Body of pancreas (tissue), 4 donors: ENCODE measurements at regions not wholly inside any gene's neighbourhood (a gene's known extent, or its start where the extent isn't known, plus 50 kb on each side); places are given as distances from the start of the nearest gene placed in this dataset.
"Not testable (repeated sequence)": the region's sequence is repeated elsewhere in the genome, so short reads cannot be mapped to it uniquely, and the experiment has no call there.

ENCODE experiments used
- ATAC-seq: fragments of 150-250 bp; one replicate; pipeline ENCODE4 v1.9.1; 2016
- DNase-seq, 4 donors: peaks; one replicate each; pipeline ENCODE4 v3.0.0-alpha.2; 2019
- H3K27ac ChIP-seq, 4 donors: fragments of 200-600 bp; sonication (generic); 1 replicate in 3 of 4; 2 replicates in 1 of 4; pipeline versions ENCODE4 v1.5.1 to v1.6.1; 2016 to 2019; ENCODE audit warnings: mild to moderate bottlenecking in 1 of 4, mixed read lengths in 1 of 4, moderate library complexity in 1 of 4
- H3K27me3 ChIP-seq, 2 donors: fragments of 200-600 bp; sonication (generic); one replicate each; pipeline ENCODE4 v1.6.0; 2016; ENCODE audit warnings: mild to moderate bottlenecking in 1 of 2
- H3K36me3 ChIP-seq, 2 donors: fragments of 200-600 bp; sonication (generic); replicated peaks in 1 of 2; 2 replicates each; pipeline ENCODE4 v1.5.1; 2016; ENCODE audit warnings: low read depth in 2 of 2; ENCODE audit not compliant: insufficient read depth in 1 of 2
- H3K4me1 ChIP-seq: fragments of 200-600 bp; sonication (generic); one replicate; pipeline ENCODE4 v1.6.0; 2016
- H3K4me3 ChIP-seq, 2 donors: fragments of 200-600 bp; sonication (generic); 1 replicate in 1 of 2; 2 replicates in 1 of 2; pipeline ENCODE4 v1.5.1; 2016 to 2019
- H3K9me3 ChIP-seq, 3 donors: fragments of 200-600 bp; sonication (generic); 1 replicate in 2 of 3; 2 replicates in 1 of 3; pipeline ENCODE4 v1.5.1; 2016
- POLR2A ChIP-seq, 3 donors: fragments of 450-650 bp; IDR thresholded peaks; one replicate each; pipeline ENCODE4 v1.6.1; 2016; ENCODE audit warnings: antibody characterized with exemption in 3 of 3, mild to moderate bottlenecking in 2 of 3
- WGBS, 2 donors: methylation state at CpG; one replicate each; pipeline ENCODE4 v1.1.5; 2017; 5-methylcytosine and 5-hydroxymethylcytosine counted together
- intact Hi-C: fragments of 100-400 bp; cut with DNase I; formaldehyde crosslinking; loops from one replicate; pipeline ENCODE4 v1.15.1; 2023
- TF ChIP-seq, protein P1 (sequence below), 7 experiments: fragments of 450-650 bp in 4 of 7; fragments of 200-600 bp in 3 of 7; sonication (generic) in 3 of 7; IDR thresholded peaks; one replicate each; pipeline ENCODE4 v1.5.1; 2016 to 2019; ENCODE audit warnings: antibody characterized with exemption in 7 of 7

GRCh38 chr7:28329661-28330363, 82.5 kb upstream of the CREB5 start:
- WGBS, 2 donors, result 26 to 33% methylated on average over 6 of the region's 6 CpGs
- TF ChIP-seq POLR2A (IDR thresholded peaks at IDR 0.05), result no peak
- TF ChIP-seq, protein P1, sequence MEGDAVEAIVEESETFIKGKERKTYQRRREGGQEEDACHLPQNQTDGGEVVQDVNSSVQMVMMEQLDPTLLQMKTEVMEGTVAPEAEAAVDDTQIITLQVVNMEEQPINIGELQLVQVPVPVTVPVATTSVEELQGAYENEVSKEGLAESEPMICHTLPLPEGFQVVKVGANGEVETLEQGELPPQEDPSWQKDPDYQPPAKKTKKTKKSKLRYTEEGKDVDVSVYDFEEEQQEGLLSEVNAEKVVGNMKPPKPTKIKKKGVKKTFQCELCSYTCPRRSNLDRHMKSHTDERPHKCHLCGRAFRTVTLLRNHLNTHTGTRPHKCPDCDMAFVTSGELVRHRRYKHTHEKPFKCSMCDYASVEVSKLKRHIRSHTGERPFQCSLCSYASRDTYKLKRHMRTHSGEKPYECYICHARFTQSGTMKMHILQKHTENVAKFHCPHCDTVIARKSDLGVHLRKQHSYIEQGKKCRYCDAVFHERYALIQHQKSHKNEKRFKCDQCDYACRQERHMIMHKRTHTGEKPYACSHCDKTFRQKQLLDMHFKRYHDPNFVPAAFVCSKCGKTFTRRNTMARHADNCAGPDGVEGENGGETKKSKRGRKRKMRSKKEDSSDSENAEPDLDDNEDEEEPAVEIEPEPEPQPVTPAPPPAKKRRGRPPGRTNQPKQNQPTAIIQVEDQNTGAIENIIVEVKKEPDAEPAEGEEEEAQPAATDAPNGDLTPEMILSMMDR (IDR thresholded peaks at IDR 0.05), result no peak
- H3K4me1 ChIP-seq, result no peaks in the 10 kb centered on the region
- no peak overlapping the region for H3K4me3 ChIP-seq
- H3K27ac ChIP-seq, result no peak overlapping the region
- no peaks in the 10 kb centered on the region for H3K9me3 ChIP-seq
- intact Hi-C loops, result no loop called here
- DNase-seq, result no peak
- H3K27me3 ChIP-seq, result no peaks in the 10 kb centered on the region
- H3K36me3 ChIP-seq, result no peaks in the 10 kb centered on the region
- no peak for ATAC-seq

GRCh38 chr7:28330384-28331070, 81.8 kb upstream of the CREB5 start:
- no peaks in the 10 kb centered on the region for H3K27me3 ChIP-seq
- DNase-seq, result no peak

DNA sequence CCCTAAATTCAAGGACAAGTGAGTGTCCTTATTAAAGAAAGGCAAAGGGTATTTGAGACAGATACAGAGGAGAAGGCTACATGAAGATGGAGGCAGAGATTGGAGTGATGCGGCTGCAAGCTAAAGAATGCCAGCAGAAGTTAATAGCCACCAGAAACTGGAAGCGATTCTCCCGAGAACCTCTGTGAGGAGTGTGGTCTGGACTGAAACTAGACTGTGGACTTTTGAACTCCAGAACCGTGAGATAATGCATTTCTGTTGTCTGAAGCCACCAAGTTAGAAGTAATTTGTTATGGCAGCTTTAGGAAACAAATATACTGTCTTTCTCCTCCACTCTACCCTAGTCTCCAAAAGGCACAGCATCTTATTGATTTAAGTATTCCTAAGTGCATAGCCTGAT, 80.3 kb upstream of the CREB5 start:
- intact Hi-C loops, result no loop called here
- 77 to 83% methylated on average over 4 of the region's 4 CpGs for WGBS, 2 donors
- Histone ChIP-seq H3K36me3 (no peaks in the 10 kb centered on the region), H3K4me3 (no peak overlapping the region), H3K27ac (no peak overlapping the region), H3K9me3 (no peaks in the 10 kb centered on the region), H3K27me3 (no peaks in the 10 kb centered on the region), H3K4me1 (no peaks in the 10 kb centered on the region)
- TF ChIP-seq, protein P1 (IDR thresholded peaks at IDR 0.05), result no peak
- no peak for TF ChIP-seq POLR2A (IDR thresholded peaks at IDR 0.05)
- no peak for ATAC-seq
- no peak for DNase-seq

More at GRCh38 chr7:28330384-28331070, 81.8 kb upstream of the CREB5 start:
- Histone ChIP-seq H3K4me1 (no peaks in the 10 kb centered on the region), H3K9me3 (no peaks in the 10 kb centered on the region), H3K27ac (no peak overlapping the region), H3K36me3 (no peaks in the 10 kb centered on the region), H3K4me3 (no peak overlapping the region)
- ATAC-seq, result no peak
- intact Hi-C loops, result no loop called here
- TF ChIP-seq POLR2A (IDR thresholded peaks at IDR 0.05), result no peak
- TF ChIP-seq, protein P1 (IDR thresholded peaks at IDR 0.05), result no peak
- 33 to 34% methylated on average over 4 of the region's 4 CpGs for WGBS, 2 donors

GRCh38 chr7:28333548-28333947, 78.8 kb upstream of the CREB5 start:
- H3K27me3 ChIP-seq, ATAC-seq, intact Hi-C loops, H3K9me3 ChIP-seq, H3K4me1 ChIP-seq, DNase-seq, H3K4me3 ChIP-seq, H3K27ac ChIP-seq, H3K36me3 ChIP-seq: not testable (repeated sequence)

- intact Hi-C loops, result no loop called here
- 77 to 80% methylated on average over 2 of the region's 2 CpGs for WGBS, 2 donors
- TF ChIP-seq, protein P1 (IDR thresholded peaks at IDR 0.05), result no peak
- no peak for TF ChIP-seq POLR2A (IDR thresholded peaks at IDR 0.05)
Measured at GRCh38 chr7:28336806-28337205, 75.5 kb upstream of the CREB5 start.

More at GRCh38 chr7:28336806-28337205, 75.5 kb upstream of the CREB5 start:
- H3K4me1 ChIP-seq, result no peaks in the 10 kb centered on the region
- H3K4me3 ChIP-seq, result no peak overlapping the region
- H3K9me3 ChIP-seq, result no peaks in the 10 kb centered on the region
- no peaks in the 10 kb centered on the region for H3K36me3 ChIP-seq
- ATAC-seq, result no peak
- H3K27ac ChIP-seq, result no peak overlapping the region
- H3K27me3 ChIP-seq, result no peaks in the 10 kb centered on the region
- no peak for DNase-seq
